GM18507 (cell line): ENCODE measurements at regions not wholly inside any gene's neighbourhood (a gene's known extent, or its start where the extent isn't known, plus 50 kb on each side); places are given as distances from the start of the nearest gene placed in this dataset.
"Not testable (repeated sequence)": the region's sequence is repeated elsewhere in the genome, so short reads cannot be mapped to it uniquely, and the experiment has no call there.

ENCODE experiments used
- DNase-seq: peaks from one replicate; pipeline ENCODE4 v3.0.0; 2011; ENCODE audit warnings: low read depth; ENCODE audit not compliant: insufficient read length; ENCODE audit errors: extremely low spot score
- FAIRE-seq: peaks from 2 replicates; lab custom pipeline; 2011; peaks lifted over from hg19 to GRCh38; lab: Jason Lieb, UNC

GRCh38 chr2:175253871-175254270, 72.4 kb upstream of the ATP5MC3 start:
- DNase-seq, result no peak
- no peak for FAIRE-seq

- DNase-seq (no peak), FAIRE-seq (peak; percentile 53)
Observed at GRCh38 chr2:175251425-175252041, 70.0 kb upstream of the ATP5MC3 start.

GRCh38 chr2:175247159-175247558, 65.6 kb upstream of the ATP5MC3 start:
- DNase-seq, result no peak
- FAIRE-seq, result no peak

- no peak for DNase-seq
- no peak for FAIRE-seq
Observed at GRCh38 chr2:175244697-175245096, 63.2 kb upstream of the ATP5MC3 start.

GRCh38 chr2:175241691-175242090, 60.2 kb upstream of the ATP5MC3 start:
- DNase-seq (no peak), FAIRE-seq (no peak)

- not testable (repeated sequence) for DNase-seq, FAIRE-seq
Observed at GRCh38 chr2:175240033-175240432, 58.5 kb upstream of the ATP5MC3 start.

GRCh38 chr2:175236930-175237329, 55.4 kb upstream of the ATP5MC3 start:
- DNase-seq, result no peak
- no peak for FAIRE-seq

GRCh38 chr2:175234650-175235049, 53.1 kb upstream of the ATP5MC3 start:
- DNase-seq (no peak), FAIRE-seq (peak; percentile 58)

- FAIRE-seq (peak; percentile 60), DNase-seq (no peak)
Observed at GRCh38 chr2:175234153-175234552, 52.6 kb upstream of the ATP5MC3 start.

- DNase-seq, result no peak
- no peak for FAIRE-seq
Observed at GRCh38 chr2:175233135-175233719, 51.7 kb upstream of the ATP5MC3 start.
